GM10266 (cell line): ENCODE measurements at regions not wholly inside any gene's neighbourhood (a gene's known extent, or its start where the extent isn't known, plus 50 kb on each side); places are given as distances from the start of the nearest gene placed in this dataset.

Source experiments
- DNase-seq: peaks from one replicate; pipeline ENCODE4 v3.0.0; 2012; ENCODE audit errors: extremely low spot score
- CTCF ChIP-seq: IDR thresholded peaks from 2 replicates; pipeline ENCODE4 v1.5.1; 2012; ENCODE audit warnings: mild to moderate bottlenecking, low read depth; ENCODE audit not compliant: control insufficient read depth, insufficient read depth; ENCODE audit errors: missing control alignments

DNA sequence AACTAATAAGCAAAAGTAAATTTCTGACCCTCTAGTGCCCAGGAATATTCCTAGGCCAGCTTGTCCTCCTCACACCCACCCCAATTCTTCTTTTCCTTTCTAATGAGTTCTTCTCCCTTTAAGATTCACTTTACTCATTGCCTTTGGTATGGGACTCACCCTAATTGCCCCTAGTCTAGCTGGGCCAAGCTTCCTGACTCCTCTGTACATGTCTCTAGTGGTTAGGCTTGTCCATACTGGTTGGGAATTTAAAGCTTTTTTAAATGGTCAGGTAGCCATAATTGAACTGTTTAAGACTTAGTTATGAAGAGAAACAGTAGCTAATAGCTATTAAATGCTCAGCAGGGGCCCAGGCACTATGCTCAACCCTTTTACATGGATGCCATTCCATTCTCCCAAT lies 248.2 kb downstream of the C12orf42 start:
- DNase-seq = no peak
- no peak for TF ChIP-seq CTCF

GRCh38 chr12:103249607-103250006 lies 246.2 kb downstream of the C12orf42 start:
- no peak for DNase-seq
- TF ChIP-seq CTCF = no peak

DNA sequence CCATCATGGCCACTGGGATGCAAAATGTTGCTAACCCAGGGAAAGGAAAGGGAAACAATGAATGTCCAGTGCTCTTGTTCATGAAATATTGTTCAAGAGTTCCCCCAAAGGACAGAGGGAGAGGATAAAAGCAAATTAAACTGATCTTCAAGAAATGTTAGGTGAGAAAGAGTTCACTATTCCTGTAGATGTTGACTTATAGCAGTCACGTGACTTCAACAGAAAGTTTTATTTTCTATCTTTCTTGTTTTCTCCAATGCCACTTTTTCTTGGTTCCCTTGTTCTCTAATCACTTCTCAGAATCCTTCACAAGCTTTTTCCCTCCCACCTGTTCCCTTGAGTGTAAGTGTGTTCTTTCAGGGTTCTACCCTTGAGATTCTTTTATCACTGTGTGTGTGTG lies 245.3 kb downstream of the C12orf42 start:
- no peak for DNase-seq
- TF ChIP-seq CTCF = no peak
